HG03045 (cell line): ENCODE measurements at regions not wholly inside any gene's neighbourhood (a gene's known extent, or its start where the extent isn't known, plus 50 kb on each side); places are given as distances from the start of the nearest gene placed in this dataset.

Experiments
- ATAC-seq: cut with Tn5 transposase; IDR thresholded peaks from one replicate; pipeline ENCODE4 v1.9.1; 2021; ENCODE audit warnings: mild to moderate bottlenecking, moderate library complexity; ENCODE audit not compliant: unreplicated experiment

DNA sequence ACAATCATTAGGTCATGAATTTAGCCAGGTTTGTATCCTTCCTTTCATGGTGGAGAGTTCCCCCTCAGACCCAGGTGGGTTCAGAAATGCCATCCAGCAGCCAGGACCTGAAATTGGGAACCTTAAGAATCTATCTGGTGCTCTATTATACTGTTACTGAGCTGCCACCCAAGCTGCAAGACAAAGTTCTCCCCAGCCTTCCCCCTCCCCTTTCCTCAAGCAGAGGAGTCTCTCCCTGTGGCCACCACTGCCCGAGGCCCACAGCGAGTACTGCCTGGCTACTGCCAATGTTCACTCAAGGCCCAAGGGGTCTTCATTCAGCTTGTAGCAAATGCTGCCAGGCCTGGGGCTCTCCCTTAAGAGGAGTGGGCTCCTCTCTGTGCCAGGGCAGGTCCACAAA lies 133.8 kb downstream of the TMEM38B start:
- no peak for ATAC-seq

DNA sequence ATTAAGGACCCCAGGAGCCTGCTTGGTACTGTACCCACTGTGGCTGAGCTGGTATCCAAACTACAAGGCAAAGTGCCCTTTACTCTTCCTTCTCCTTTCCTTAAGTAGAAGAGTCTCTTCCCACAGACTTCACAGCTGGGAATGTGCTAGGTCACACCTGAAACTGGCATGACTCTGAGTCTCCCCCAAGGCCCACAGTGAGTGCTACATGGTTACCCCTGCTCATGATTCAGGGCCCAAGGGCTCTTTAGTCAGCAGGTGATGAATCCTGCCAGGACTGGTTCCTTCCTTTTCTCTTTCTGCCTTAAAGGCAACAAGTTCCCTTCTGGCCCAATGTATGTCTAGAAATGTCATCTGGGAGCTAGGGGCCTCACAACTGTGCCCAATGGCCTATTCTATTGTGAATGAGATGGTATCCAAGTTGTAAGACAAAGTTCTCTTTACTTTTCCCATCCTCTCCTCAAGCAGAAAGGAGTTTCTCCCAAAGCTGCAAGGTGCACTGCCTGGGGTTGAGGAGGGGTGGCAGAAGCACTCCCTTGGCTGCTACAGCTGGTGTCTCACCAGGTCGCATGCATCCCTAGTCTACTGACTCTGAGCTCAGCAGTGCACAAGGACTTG lies 134.4 kb downstream of the TMEM38B start:
- ATAC-seq: no peak

DNA sequence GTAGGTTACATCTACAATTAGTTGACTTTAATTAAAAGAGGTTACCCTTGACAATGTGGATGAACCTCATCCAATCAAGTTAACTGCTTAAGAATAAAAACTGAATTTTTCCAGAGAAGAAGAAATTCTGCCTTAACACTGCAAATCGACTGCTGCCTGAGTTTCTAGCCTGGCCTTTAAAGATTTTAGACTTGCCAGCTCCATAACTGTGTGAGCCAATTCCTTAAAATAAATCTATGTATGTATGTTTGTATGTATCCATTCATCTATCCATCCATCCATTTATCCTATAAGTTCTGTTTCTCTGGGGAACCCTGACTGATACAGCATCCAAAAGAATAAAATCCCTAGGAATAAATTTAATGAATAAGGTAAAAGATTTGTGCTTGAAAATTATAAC lies 136.1 kb downstream of the TMEM38B start:
- ATAC-seq: no peak

DNA sequence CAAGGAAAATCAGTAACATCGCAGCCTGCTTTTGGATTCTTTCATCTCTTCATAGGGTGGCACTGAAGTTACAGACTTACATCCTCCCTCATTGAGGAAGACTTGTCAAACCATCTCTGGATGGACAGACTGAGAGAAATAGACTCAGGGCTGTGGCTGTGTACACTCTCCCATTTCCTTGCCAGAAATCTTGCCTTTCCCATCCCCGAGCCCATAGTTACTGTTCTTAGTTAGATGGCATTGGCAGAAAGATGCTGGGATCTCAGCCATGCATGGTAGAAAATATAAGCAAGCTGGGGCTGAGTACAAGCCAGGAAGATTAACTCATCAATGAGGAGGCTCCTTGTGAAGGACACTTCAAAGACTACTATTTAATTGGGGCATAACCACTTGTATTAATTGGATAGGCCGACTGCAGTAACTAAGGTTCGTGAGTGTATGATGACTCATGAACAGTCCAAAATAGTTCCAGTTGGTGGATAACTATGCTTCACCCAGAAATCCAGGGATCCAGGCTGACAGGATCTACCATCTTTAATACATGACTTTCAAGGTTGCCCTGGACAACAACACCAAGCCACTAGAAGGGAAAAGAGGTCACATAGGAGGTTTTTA lies 137.9 kb downstream of the TMEM38B start:
- ATAC-seq: no peak

DNA sequence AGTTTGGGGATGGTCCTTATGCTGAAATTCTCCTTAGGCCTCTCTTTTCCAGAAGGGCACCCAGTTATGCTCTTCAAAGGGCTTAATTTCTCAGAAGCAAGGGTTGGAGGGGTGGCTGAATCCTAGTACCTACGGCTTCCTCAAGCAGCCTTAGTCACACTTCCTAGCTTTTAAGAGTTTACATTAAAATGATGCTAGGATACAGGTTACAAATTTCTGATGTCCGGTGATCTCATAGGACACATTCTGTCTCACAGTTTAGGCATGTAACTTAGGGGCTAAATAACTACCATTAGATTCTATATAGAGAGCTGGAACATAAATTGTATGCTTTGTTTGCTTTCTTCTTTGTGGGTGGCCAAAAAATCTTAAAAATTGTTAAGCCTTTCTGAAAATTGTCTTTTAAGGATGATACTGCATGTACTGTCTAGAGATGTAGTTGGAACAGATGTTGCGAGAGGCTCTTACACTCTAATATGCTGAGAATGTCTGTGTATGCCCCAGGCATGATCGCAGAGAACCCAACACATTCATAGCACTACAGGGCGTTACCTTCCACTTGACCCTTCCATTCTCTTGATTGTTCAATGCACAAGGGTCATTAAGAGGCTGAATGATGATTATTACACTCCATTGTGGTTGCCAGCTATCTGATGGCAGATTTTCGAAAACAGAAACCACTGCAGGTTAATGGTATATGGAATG lies 139.1 kb downstream of the TMEM38B start:
- ATAC-seq: no peak

DNA sequence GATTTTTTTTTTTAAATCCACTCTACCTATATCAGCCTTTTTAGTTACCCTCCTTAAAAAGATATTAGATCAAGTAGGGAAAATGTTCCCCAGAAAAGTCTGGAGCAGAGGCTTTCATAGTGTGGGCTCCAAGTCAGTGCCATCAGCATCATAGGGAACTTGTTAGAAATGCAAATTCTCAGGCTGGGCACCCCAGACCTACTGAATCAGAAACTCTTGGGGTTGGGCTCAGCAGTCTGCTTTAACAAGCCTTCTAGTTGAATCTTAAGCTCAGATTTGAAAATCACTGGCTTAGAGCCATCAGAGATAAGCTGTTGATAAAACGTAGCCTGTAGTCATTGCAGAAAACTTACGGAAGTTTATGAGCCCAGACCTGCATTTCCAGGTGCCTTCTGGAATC lies 140.1 kb downstream of the TMEM38B start:
- no peak for ATAC-seq

DNA sequence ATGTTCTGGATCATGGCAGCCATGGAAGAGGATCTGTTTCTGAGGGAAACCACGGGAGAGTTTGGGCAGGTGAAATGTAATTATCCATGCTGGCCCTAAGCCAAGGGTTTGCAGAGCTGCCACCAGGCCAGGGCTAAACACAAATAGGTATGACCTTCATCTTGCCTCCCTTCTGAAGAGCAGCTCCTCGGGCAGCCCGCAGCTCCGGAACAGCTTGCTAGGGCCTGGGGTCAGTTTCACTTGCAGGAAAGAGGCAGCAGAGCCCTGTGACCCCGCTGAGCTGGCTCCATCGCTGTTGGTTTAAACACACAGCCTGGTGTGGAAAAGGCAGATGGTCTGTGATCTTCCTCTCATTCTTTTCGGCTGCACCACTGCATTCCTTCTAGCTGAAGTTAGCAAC lies 141.4 kb downstream of the TMEM38B start:
- ATAC-seq: no peak

DNA sequence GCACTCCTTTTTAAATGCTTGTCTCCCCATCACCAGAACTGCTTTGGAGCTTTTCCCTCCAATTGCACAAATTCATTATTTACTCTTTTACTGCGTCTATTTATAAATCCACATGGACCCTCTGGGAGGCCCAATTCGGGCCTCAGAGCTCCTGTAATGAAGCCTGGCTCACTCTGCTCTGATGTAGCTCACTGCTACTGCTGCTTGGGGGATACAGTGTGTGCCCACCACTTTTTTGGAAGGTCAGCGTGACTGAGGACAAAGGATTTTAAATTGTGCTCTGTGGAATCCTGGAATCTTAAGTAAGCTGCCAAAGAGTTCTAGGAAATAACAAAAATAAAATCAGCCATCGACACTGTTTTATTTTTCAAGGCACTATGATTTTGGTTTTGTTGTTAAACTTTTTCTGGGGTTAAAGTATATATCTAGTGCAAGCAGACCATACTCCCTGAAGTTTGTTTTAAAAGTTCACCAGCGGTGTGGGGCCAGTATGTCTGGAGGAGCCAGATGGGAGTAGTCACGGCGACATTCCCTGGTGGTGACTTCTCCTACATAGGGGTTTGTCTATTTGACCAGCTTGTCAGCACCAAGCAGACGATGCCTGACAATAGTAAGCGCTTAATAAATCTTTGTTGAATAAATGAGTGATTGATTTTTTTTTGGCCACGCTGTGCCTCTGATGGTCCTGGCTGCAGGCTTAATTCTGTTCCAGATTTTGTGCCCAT lies 142.8 kb downstream of the TMEM38B start:
- ATAC-seq: no peak

DNA sequence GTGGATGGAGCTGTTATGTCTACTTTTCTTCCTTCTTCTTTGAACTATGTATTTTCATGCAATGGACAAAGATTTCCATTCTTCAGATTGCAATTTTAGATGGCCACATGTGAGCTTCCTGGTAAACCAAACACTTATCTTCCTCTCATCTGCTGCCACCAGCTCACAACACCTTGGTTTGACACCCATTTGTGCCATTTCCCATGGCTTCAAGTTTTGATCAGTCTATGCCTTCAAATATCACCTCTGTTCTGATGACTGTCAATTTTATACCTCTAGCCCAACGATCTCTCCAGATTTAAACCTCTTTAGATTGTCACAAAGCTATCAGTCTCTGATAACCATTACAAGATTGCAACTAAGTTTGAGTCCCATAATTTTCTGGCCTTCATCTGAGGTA lies 147.2 kb downstream of the TMEM38B start:
- ATAC-seq: no peak

DNA sequence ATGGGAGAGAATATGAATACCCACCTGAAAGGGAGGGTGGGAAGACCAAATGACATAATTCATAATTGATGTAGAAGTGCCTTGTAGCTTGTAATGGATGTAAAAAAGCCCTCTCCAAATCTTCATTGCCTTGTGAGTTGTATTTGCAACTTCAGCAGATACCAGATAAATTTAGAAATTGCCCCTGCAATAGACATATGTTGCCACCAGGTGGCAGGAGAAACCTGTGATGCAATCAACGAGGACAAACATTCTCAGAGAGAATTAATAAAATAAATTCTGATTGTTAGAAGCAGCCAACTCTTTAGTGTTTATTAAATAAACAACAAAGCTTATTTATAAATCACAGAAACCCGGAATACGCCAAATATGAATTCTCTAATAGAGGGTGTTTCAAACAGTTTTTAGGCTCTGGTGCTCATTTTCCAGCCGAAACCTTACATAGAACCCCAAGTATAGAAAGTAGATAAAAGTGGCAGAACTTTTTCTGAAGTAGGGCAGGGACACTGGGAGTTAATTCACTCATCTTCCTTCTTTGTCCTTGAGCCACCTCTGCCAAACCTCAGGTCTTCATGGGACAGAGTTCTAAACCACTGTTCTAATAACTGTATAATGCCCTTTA lies 147.8 kb downstream of the TMEM38B start:
- no peak for ATAC-seq

DNA sequence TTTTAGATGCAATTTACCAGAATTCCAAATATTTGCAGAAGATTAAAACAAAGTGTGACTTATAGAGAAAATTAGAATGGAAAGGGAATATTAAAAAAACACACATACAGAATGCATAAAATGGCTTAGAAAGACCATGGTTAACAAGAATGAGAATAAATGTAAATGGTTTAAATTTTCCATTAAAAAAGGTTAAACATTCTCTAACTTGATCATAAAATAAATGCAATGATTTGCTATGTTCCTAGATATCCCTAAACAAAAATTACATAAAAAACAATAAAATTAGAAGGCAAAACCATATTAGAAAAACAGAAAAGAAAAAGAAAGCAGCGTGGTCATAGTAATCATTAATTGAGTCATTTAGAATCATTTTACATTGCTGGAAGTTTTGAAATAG lies 152.5 kb downstream of the TMEM38B start:
- ATAC-seq: no peak

DNA sequence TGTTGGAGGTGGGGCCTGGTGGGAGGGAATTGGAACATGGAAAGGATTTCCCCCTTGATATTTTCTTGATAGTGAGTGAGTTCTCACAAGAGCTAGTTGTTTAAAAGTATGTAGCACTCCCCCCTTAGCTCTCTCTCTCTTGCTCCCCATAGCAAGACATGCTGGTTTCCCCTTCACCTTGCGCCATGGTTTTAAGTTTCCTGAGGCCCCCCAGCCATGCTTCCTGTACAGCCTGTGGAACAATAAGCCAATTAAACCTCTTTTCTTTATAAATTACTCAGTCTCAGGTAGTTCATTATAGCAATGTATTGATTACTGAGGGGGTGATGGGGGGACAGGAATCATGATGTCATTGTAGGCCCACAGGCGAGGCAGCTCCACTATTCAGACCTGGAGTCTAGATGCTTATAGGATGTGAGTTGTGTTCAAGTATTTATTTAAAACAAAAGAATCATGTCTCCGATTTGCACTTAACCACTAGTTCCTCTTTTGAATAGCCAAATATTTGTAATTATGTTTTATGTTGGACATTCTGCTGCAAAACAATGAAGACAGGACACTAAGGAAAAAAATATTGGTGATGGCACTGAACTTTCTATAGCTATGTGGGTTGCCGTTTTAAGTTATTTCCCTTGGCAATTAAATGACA lies 156.6 kb downstream of the TMEM38B start:
- no peak for ATAC-seq

DNA sequence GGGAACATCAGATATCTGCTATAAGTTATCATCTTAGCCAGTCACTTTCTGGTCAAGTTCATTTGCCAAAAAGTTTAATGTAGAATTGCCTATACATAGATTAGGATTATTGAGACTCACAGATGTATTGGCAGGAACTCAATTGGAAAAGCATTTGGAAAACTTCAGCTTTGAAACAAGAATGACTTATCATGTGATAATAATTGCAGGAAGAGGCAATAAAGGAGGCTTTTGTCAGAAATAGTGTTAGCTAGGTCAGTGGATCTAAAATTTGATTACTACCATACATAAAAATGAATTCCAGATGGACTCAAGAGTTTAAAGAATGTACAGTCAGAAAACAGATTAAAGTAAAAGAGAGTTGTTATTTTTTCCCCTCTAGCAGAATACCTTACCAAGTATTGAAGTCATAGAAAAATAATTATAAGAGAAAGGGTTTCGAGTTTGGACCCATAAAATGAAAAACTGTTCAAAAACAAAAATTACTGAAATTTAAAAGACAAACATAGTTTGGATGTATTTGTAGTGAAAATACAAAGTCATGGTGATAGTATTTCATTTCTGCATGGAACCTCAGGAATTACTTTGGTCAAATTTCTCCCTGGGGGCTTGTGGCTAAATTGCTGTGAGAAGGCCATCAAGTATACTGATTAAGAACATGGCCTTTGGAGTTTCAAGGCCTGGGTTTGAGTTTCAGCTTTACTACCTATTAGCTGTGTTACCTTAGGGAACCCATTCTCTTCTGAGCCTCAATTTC lies 159.9 kb downstream of the TMEM38B start:
- ATAC-seq: no peak

DNA sequence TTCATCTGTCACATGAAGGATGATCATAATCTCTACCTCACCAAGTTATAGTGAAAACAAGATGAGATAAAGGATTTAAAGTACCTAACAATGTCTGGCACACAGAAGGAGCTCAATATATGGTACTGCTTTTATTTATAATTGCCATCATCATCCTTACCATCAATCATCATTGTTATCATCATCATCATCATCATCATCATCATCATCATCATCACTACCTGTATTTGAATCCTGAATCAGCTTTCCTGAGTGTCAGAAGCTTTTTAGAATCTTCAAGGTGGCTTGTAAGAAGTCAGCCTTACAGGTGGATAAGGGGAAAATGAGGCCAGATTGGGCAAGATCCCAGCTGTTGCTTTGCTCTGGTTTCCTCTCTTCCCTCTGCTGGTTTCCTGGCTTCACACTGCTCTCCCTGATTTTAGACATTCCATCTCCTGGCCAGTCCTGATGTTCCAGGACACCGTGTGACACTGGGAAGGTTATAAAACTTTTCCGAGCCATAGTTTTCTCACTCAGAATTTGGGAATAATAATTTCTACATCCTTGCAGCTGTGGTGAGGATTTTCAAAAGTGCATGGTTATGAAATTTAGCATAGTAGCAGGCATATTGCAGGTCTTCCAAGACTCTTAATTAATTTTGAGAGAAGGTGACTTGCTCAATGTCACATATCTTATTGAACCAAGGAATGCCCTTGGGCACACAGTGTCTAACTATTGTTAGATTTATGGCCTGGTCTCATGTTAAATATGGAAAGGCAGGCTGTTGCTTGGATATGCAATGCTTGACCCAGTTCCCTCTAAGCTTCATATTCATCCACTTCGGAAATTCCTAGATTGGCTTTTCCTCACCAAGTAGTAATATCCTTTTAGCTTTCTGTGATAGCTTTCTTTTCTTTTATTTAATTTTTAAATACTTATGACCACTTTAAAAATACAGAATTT lies 160.7 kb downstream of the TMEM38B start:
- ATAC-seq: no peak

DNA sequence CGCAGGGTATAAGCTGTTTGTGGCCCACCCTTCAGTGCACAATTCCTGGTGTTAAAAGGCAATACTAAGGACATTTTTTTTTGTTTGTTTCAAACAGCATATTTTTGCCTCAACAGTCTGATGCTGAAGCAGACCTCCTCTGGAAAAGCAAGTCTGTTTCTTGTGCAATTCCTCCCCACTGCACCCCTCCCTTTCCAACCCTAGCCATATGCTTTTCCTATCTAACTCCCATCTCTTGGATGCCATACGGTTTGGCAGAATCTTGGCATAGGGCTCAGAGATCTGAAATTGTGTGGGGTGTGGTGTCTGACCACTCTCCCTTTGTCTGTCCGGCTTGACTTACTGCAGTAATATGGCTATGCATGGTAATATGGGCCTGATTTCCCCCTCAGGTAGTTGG lies 161.6 kb downstream of the TMEM38B start:
- no peak for ATAC-seq

DNA sequence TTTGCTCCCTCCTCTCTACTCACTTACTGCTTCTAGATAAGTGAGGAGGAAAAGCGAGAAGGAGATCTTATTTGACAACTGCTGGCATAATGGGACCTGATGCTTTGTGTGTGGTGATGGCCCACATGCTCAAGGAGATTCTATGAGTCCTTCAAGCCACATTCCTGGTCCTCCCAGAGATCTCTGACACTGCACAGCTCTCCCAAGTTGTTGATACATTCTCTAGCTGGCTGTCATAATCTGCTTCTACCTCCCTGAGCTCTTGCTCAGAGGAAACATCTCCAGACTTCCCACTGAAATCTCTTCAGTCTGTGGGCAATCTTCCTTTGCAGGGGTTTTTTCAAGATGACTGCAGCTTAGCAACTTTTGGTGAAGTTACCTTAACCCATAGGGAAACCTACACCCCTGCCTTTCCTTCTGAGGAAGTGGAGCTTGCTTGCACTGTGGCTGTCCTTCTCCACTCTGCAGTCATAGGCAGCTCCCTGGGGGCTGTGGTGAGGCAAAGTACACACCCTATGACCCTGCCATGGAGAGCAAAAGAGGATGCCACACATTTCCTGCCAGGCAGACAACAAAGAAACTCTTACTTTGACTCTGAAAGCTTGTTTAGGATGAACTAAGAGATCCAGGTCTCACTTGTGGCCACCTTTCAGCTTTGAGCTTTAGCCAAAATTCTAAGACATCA lies 163.8 kb downstream of the TMEM38B start:
- no peak for ATAC-seq

DNA sequence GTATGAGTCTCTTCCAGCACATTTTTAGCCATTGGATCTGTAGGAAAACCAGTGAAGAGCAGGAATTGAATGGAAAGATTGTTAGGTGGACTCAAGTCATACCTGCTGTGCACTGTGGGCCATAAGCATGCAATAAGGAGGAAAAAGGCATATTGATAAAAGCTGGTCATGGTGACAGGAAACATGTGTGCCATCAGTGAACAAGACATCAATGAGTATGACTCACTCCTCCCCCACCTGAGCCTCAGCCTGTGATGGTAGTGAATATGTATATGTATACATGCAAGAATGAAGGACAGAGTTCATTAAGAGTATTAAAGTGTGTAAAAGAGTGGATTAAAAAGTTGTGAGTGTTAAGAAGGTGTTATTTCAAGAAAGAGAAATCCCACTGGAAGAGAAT lies 164.5 kb downstream of the TMEM38B start:
- no peak for ATAC-seq

DNA sequence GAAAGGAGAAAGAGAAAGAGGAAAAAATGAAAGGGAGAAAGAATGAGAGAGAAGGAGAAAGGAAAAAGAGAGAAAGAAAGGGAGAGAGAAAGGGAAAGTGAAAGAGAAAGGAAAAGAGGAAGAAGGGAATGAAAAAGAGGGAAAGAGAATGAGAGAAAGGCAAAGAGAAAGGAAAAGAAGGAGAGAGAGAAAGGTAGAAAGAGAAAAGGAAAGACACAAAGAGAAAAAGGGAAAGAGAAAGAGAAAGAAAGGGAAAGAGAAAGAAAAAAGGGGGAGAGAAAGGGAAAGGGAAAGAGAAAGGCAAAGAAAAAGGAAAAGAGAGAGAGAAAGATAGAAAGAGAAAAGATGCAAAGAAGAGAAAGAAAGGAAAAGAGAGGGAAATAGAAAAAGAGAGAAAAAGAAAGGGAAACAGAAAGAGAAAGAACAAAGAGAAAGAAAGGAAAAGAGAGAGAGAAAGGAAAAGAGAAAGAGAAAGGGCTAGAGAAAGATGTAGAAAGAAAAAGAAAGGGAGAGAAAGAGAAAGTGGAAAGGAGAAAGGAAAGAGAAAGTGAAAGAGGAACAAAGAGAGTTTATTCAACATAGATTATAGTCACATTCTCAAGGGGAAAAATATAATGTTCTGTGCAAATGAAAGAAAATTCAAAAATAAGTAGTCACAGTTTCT lies 165.2 kb downstream of the TMEM38B start:
- no peak for ATAC-seq
